Adrenal gland (tissue), 5 donors: ENCODE measurements at regions not wholly inside any gene's neighbourhood (a gene's known extent, or its start where the extent isn't known, plus 50 kb on each side); places are given as distances from the start of the nearest gene placed in this dataset.

Experiments
- CTCF ChIP-seq, 6 experiments: fragments of 450-650 bp in 4 of 6; fragments of 200-600 bp in 2 of 6; sonication (generic) in 1 of 6; IDR thresholded peaks; 1 replicate in 5 of 6; 2 replicates in 1 of 6; pipeline versions ENCODE4 v1.5.1 to v1.8.0; 2016 to 2021; ENCODE audit warnings: antibody characterized with exemption in 6 of 6, mild to moderate bottlenecking in 2 of 6, moderate library complexity in 1 of 6
- POLR2A ChIP-seq, 2 donors: fragments of 450-650 bp; IDR thresholded peaks; one replicate each; pipeline ENCODE4 v1.6.1; 2017; ENCODE audit warnings: antibody characterized with exemption in 2 of 2, mild to moderate bottlenecking in 2 of 2, moderate library complexity in 1 of 2
- donor health status: DM: no; HTN: no; CAD: no.

GRCh38 chr13:111964411-111965035 lies 102.4 kb upstream of the SOX1 start:
- TF ChIP-seq CTCF (IDR thresholded peaks at IDR 0.05) (no peak), POLR2A (IDR thresholded peaks at IDR 0.05) (no peak)
